Common myeloid progenitor, CD34-positive (primary cell): ENCODE measurements at regions not wholly inside any gene's neighbourhood (a gene's known extent, or its start where the extent isn't known, plus 50 kb on each side); places are given as distances from the start of the nearest gene placed in this dataset.

Experiments used
- CTCF ChIA-PET: fragments of 350-600 bp; sonication (Branson Sonifier 250); formaldehyde crosslinking; loops from one replicate; lab custom pipeline; 2021; ENCODE audit warnings: antibody characterized with exemption; lab: Charles Lee
- POLR2A ChIA-PET: fragments of 350-600 bp; sonication (Branson Sonifier 250); formaldehyde crosslinking; loops from one replicate; lab custom pipeline; 2021; ENCODE audit warnings: antibody characterized with exemption; lab: Charles Lee
- DNase-seq, 3 donors: peaks; one replicate each; pipeline versions ENCODE4 v3.0.0 to v3.0.0-alpha.2; 2013
- H3K27ac ChIP-seq, 2 experiments: 1 replicate in 1 of 2; 2 replicates in 1 of 2; pipeline ENCODE4 v1.7.0; 2013; ENCODE audit warnings: inconsistent platforms in 2 of 2, low read length in 2 of 2, mild to moderate bottlenecking in 2 of 2, low read depth in 1 of 2, moderate library complexity in 1 of 2; ENCODE audit not compliant: severe bottlenecking in 2 of 2, insufficient read depth in 1 of 2, poor library complexity in 1 of 2
- H3K27me3 ChIP-seq, 5 experiments: replicated peaks in 2 of 5; 1 replicate in 3 of 5; 2 replicates in 2 of 5; pipeline versions ENCODE4 v1.6.1 to v1.7.0; 2013; ENCODE audit warnings: low read length in 4 of 5, mild to moderate bottlenecking in 2 of 5, moderate library complexity in 2 of 5, inconsistent platforms in 1 of 5; ENCODE audit not compliant: insufficient read depth in 5 of 5, control insufficient read depth in 4 of 5
- H3K36me3 ChIP-seq, 4 experiments: 1 replicate in 2 of 4; 2 replicates in 2 of 4; pipeline versions ENCODE4 v1.6.1 to v1.7.0; 2013; ENCODE audit warnings: low read length in 3 of 4, control low read depth in 1 of 4, mild to moderate bottlenecking in 1 of 4; ENCODE audit not compliant: control insufficient read depth in 4 of 4, insufficient read depth in 4 of 4
- H3K4me1 ChIP-seq, 4 experiments: 1 replicate in 3 of 4; 2 replicates in 1 of 4; pipeline versions ENCODE4 v1.6.1 to v1.7.1; 2013; ENCODE audit warnings: low read length in 3 of 4, mild to moderate bottlenecking in 3 of 4, control low read depth in 1 of 4, inconsistent platforms in 1 of 4, moderate library complexity in 1 of 4; ENCODE audit not compliant: control insufficient read depth in 4 of 4, insufficient read depth in 4 of 4; ENCODE audit errors: control extremely low read depth in 1 of 4
- H3K4me3 ChIP-seq, 7 experiments: 1 replicate in 4 of 7; 2 replicates in 3 of 7; pipeline versions ENCODE4 v1.5.1 to v1.7.0; 2013; ENCODE audit warnings: mild to moderate bottlenecking in 7 of 7, low read length in 6 of 7, moderate library complexity in 6 of 7, inconsistent platforms in 2 of 7, low read depth in 2 of 7, control low read depth in 1 of 7; ENCODE audit not compliant: insufficient read depth in 4 of 7, control insufficient read depth in 1 of 7; ENCODE audit errors: extremely low read depth in 1 of 7
- H3K9me3 ChIP-seq, 5 experiments: 1 replicate in 4 of 5; 2 replicates in 1 of 5; pipeline versions ENCODE4 v1.6.1 to v1.7.1; 2013; ENCODE audit warnings: low read length in 4 of 5, mild to moderate bottlenecking in 2 of 5, inconsistent platforms in 1 of 5, low read depth in 1 of 5, moderate library complexity in 1 of 5; ENCODE audit not compliant: control insufficient read depth in 4 of 5, insufficient read depth in 2 of 5; ENCODE audit errors: control extremely low read depth in 1 of 5
- WGBS: methylation state at CpG from one replicate; pipeline ENCODE4 v1.1.5; 2013; ENCODE audit not compliant: insufficient coverage; 5-methylcytosine and 5-hydroxymethylcytosine counted together

- no peak for DNase-seq
These were observed 227.1 kb upstream of the DDHD1 start for GRCh38 chr14:53380052-53380866.

GRCh38 chr14:53378142-53378541 lies 225.0 kb upstream of the DDHD1 start:
- H3K4me1 ChIP-seq: peaks cover 2 to 15% (median 5%) of the 10 kb centered on the region in 4 experiments
- no peak for DNase-seq
- no peaks in the 10 kb centered on the region for H3K36me3 ChIP-seq
- 92% methylated on average over 2 of the region's 4 CpGs for WGBS
- H3K27ac ChIP-seq: no peak overlapping the region
- ChIA-PET POLR2A (no interaction called here), CTCF (no interaction called here)
- H3K4me3 ChIP-seq: no peak overlapping the region
- no peaks in the 10 kb centered on the region for H3K9me3 ChIP-seq
- H3K27me3 ChIP-seq: no peaks in the 10 kb centered on the region

More at GRCh38 chr14:53380052-53380866, 227.1 kb upstream of the DDHD1 start:
- H3K27me3 ChIP-seq: no peaks in the 10 kb centered on the region
- no peaks in the 10 kb centered on the region for H3K9me3 ChIP-seq
- no peak overlapping the region for H3K27ac ChIP-seq
- H3K36me3 ChIP-seq: no peaks in the 10 kb centered on the region
- ChIA-PET CTCF (no interaction called here), POLR2A (no interaction called here)
- WGBS: 89% methylated on average over 1 of the region's 3 CpGs
- H3K4me3 ChIP-seq: no peak overlapping the region
- peaks cover 4 to 19% (median 7%) of the 10 kb centered on the region in 4 experiments for H3K4me1 ChIP-seq

GRCh38 chr14:53376064-53376463 lies 222.9 kb upstream of the DDHD1 start:
- CTCF ChIA-PET: no interaction called here
- 14% methylated on average over 2 of the region's 2 CpGs for WGBS

GRCh38 chr14:53375599-53375998 lies 222.5 kb upstream of the DDHD1 start:
- Histone ChIP-seq H3K4me1 (peaks cover 0 to 2% (median 0%) of the 10 kb centered on the region in 4 experiments), H3K9me3 (no peaks in the 10 kb centered on the region), H3K36me3 (no peaks in the 10 kb centered on the region), H3K27me3 (no peaks in the 10 kb centered on the region), H3K27ac (no peak overlapping the region), H3K4me3 (no peak overlapping the region)
- WGBS: 95% methylated on average over 2 of the region's 3 CpGs
- no peak for DNase-seq
- ChIA-PET CTCF (no interaction called here), POLR2A (no interaction called here)

More at GRCh38 chr14:53376064-53376463, 222.9 kb upstream of the DDHD1 start:
- no peak overlapping the region for H3K4me3 ChIP-seq
- no peaks in the 10 kb centered on the region for H3K9me3 ChIP-seq
- H3K36me3 ChIP-seq: no peaks in the 10 kb centered on the region
- H3K27me3 ChIP-seq: no peaks in the 10 kb centered on the region
- DNase-seq: no peak
- H3K27ac ChIP-seq: no peak overlapping the region
- peaks cover 0 to 2% (median 0%) of the 10 kb centered on the region in 4 experiments for H3K4me1 ChIP-seq
- POLR2A ChIA-PET: no interaction called here

- POLR2A ChIA-PET: no interaction called here
These were observed 215.6 kb upstream of the DDHD1 start for GRCh38 chr14:53368711-53369201.

GRCh38 chr14:53368066-53368465 lies 214.9 kb upstream of the DDHD1 start:
- no peaks in the 10 kb centered on the region for H3K27me3 ChIP-seq
- H3K27ac ChIP-seq: no peak overlapping the region
- no peaks in the 10 kb centered on the region for H3K36me3 ChIP-seq
- no CpG with 5 or more reads among the region's 4 CpGs for WGBS
- no peaks in the 10 kb centered on the region for H3K4me1 ChIP-seq
- no peak for DNase-seq
- POLR2A ChIA-PET: no interaction called here
- no peaks in the 10 kb centered on the region for H3K9me3 ChIP-seq
- no peak overlapping the region for H3K4me3 ChIP-seq
- CTCF ChIA-PET: no interaction called here

More at GRCh38 chr14:53368711-53369201, 215.6 kb upstream of the DDHD1 start:
- Histone ChIP-seq H3K9me3 (no peaks in the 10 kb centered on the region), H3K4me3 (no peak overlapping the region), H3K27ac (no peak overlapping the region), H3K36me3 (no peaks in the 10 kb centered on the region), H3K4me1 (no peaks in the 10 kb centered on the region), H3K27me3 (no peaks in the 10 kb centered on the region)
- DNase-seq: no peak
- CTCF ChIA-PET: no interaction called here

GRCh38 chr14:53367644-53368026 lies 214.5 kb upstream of the DDHD1 start:
- CTCF ChIA-PET: interaction anchor here (0.5 kb wide), 1 partner anchor 61 kb away, joined by 3 read pairs; no protein-coding TSS in a partner anchor
- no peak for DNase-seq
- H3K36me3 ChIP-seq: no peaks in the 10 kb centered on the region
- H3K9me3 ChIP-seq: no peaks in the 10 kb centered on the region
- no peak overlapping the region for H3K27ac ChIP-seq
- POLR2A ChIA-PET: no interaction called here
- no peaks in the 10 kb centered on the region for H3K4me1 ChIP-seq
- WGBS: 100% methylated on average over 1 of the region's 4 CpGs
- H3K27me3 ChIP-seq: no peaks in the 10 kb centered on the region
- H3K4me3 ChIP-seq: no peak overlapping the region
